ENCODE measurements at regions not wholly inside any gene's neighbourhood (a gene's known extent, or its start where the extent isn't known, plus 50 kb on each side); places are given as distances from the start of the nearest gene placed in this dataset.

DNA sequence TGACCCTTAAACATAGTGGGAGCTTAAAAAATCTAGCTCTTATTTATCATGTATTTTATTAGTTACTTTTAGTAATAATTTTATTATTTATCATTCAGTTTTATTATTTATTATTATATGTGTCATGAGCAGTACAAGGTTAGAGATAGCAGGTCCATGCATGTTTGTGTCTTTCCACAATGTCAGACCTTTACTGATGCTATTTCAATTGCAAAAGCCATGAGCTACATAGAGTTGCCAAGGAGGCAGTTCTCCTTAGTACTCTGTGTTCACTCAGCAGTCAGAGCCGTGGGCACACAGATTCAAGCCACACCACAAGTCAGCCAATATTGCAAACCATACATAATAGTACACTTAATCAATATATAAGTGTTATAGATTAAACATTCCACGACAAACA lies 157.9 kb upstream of the NTRK2 start:
- TF ChIP-seq SMC3 (IDR thresholded peaks at IDR 0.05; ENCODE audit: low read depth, low read length), result no peak
- TF ChIP-seq, protein P1, sequence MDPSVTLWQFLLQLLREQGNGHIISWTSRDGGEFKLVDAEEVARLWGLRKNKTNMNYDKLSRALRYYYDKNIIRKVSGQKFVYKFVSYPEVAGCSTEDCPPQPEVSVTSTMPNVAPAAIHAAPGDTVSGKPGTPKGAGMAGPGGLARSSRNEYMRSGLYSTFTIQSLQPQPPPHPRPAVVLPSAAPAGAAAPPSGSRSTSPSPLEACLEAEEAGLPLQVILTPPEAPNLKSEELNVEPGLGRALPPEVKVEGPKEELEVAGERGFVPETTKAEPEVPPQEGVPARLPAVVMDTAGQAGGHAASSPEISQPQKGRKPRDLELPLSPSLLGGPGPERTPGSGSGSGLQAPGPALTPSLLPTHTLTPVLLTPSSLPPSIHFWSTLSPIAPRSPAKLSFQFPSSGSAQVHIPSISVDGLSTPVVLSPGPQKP (IDR thresholded peaks at IDR 0.05; ENCODE audit: borderline replicate concordance, low read depth, low read length), result no peak
- TF ChIP-seq, protein P2, sequence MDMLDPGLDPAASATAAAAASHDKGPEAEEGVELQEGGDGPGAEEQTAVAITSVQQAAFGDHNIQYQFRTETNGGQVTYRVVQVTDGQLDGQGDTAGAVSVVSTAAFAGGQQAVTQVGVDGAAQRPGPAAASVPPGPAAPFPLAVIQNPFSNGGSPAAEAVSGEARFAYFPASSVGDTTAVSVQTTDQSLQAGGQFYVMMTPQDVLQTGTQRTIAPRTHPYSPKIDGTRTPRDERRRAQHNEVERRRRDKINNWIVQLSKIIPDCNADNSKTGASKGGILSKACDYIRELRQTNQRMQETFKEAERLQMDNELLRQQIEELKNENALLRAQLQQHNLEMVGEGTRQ (IDR thresholded peaks at IDR 0.05; ENCODE audit: low read depth, low read length), result no peak

Measured in IMR-90 (cell line).